Gastroesophageal sphincter (tissue), 3 donors: ENCODE measurements at regions not wholly inside any gene's neighbourhood (a gene's known extent, or its start where the extent isn't known, plus 50 kb on each side); places are given as distances from the start of the nearest gene placed in this dataset.

Experiments used
- EP300 ChIP-seq: sonication (generic); formaldehyde crosslinking; IDR thresholded peaks from one replicate; pipeline ENCODE4 v1.6.1; 2017; ENCODE audit warnings: antibody characterized with exemption, mild to moderate bottlenecking
- POLR2AphosphoS5 ChIP-seq: sonication (generic); formaldehyde crosslinking; IDR thresholded peaks from one replicate; pipeline ENCODE4 v1.6.1; 2017; ENCODE audit warnings: antibody characterized with exemption
- TF ChIP-seq, protein P1 (sequence below), 4 experiments: fragments of 200-600 bp in 2 of 4; fragments of 450-650 bp in 2 of 4; sonication (generic) in 1 of 4; IDR thresholded peaks; one replicate each; pipeline ENCODE4 v1.5.1; 2017 to 2019; ENCODE audit warnings: antibody characterized with exemption in 4 of 4, mild to moderate bottlenecking in 2 of 4, moderate library complexity in 2 of 4

DNA sequence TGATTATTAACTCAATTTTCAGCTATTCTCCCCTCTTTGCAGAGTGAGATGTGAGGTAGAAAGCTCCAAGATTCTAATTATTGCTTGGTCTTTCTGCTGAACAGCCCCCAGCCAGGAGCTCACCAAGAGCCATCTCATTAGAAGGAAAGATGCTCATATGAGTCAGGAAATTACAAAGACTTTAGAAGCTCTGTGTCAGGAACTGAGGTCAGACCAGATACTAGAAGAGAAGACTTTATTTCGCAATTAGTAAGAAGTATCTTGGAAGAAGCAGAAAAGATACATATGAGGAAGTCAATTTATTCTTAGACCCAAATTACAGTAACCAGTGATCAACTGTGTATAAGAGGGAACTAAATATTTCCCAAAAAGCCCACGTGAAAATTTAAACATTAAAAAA, 626.9 kb downstream of the ZWINT start:
- TF ChIP-seq POLR2AphosphoS5 = no peak
- TF ChIP-seq, protein P1, sequence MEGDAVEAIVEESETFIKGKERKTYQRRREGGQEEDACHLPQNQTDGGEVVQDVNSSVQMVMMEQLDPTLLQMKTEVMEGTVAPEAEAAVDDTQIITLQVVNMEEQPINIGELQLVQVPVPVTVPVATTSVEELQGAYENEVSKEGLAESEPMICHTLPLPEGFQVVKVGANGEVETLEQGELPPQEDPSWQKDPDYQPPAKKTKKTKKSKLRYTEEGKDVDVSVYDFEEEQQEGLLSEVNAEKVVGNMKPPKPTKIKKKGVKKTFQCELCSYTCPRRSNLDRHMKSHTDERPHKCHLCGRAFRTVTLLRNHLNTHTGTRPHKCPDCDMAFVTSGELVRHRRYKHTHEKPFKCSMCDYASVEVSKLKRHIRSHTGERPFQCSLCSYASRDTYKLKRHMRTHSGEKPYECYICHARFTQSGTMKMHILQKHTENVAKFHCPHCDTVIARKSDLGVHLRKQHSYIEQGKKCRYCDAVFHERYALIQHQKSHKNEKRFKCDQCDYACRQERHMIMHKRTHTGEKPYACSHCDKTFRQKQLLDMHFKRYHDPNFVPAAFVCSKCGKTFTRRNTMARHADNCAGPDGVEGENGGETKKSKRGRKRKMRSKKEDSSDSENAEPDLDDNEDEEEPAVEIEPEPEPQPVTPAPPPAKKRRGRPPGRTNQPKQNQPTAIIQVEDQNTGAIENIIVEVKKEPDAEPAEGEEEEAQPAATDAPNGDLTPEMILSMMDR (IDR thresholded peaks at IDR 0.05) = no peak
- no peak for TF ChIP-seq EP300
